NT2/D1 (cell line): ENCODE measurements at regions not wholly inside any gene's neighbourhood (a gene's known extent, or its start where the extent isn't known, plus 50 kb on each side); places are given as distances from the start of the nearest gene placed in this dataset.

Experiments
- SUZ12 ChIP-seq: IDR thresholded peaks from 2 replicates; pipeline ENCODE4 v1.6.1; 2011; ENCODE audit not compliant: insufficient read length, insufficient read depth; ENCODE audit errors: extremely low read depth
- YY1 ChIP-seq: IDR thresholded peaks from 2 replicates; pipeline ENCODE4 v1.6.1; 2011; ENCODE audit not compliant: insufficient read length, insufficient read depth
- ZNF274 ChIP-seq: IDR thresholded peaks from 2 replicates; pipeline ENCODE4 v1.6.1; 2011; ENCODE audit warnings: mild to moderate bottlenecking, low read depth, low read length

- TF ChIP-seq YY1 (no peak), ZNF274 (no peak), SUZ12 (no peak)
Measured at GRCh38 chr6:130516604-130517003, 150.8 kb downstream of the TMEM200A start.
